Mesendoderm (in vitro differentiated cells): ENCODE measurements at regions not wholly inside any gene's neighbourhood (a gene's known extent, or its start where the extent isn't known, plus 50 kb on each side); places are given as distances from the start of the nearest gene placed in this dataset.

Experiments used
- DNase-seq: peaks from one replicate; pipeline ENCODE4 v3.0.0; 2013
- H2AK5ac ChIP-seq: 2 replicates; pipeline ENCODE4 v1.6.1; 2013; ENCODE audit warnings: low read length, inconsistent platforms
- H2BK120ac ChIP-seq: 2 replicates; pipeline ENCODE4 v1.6.1; 2013; ENCODE audit warnings: low read depth, mild to moderate bottlenecking, low read length, moderate library complexity, mixed read lengths
- H2BK15ac ChIP-seq: replicated peaks from 2 replicates; pipeline ENCODE4 v1.6.1; 2013; ENCODE audit warnings: low read depth, mild to moderate bottlenecking, moderate library complexity
- H2BK5ac ChIP-seq: 2 replicates; pipeline ENCODE4 v1.6.1; 2013; ENCODE audit warnings: low read length, inconsistent platforms
- H3K18ac ChIP-seq: 2 replicates; pipeline ENCODE4 v1.6.1; 2013; ENCODE audit warnings: mild to moderate bottlenecking, low read length, mixed read lengths
- H3K23ac ChIP-seq: one replicate; pipeline ENCODE4 v1.6.1; 2013; ENCODE audit warnings: low read length
- H3K27ac ChIP-seq: 2 replicates; pipeline ENCODE4 v1.5.1; 2013; ENCODE audit warnings: low read depth, mild to moderate bottlenecking, inconsistent platforms, low read length, moderate library complexity
- H3K27me3 ChIP-seq: 2 replicates; pipeline ENCODE4 v1.6.1; 2013; ENCODE audit warnings: low read length, control low read depth, mild to moderate bottlenecking, inconsistent platforms; ENCODE audit not compliant: insufficient read depth, poor library complexity
- H3K36me3 ChIP-seq: 2 replicates; pipeline ENCODE4 v1.6.1; 2013; ENCODE audit warnings: low read length, inconsistent platforms; ENCODE audit not compliant: control insufficient read depth, insufficient read depth
- H3K4ac ChIP-seq: one replicate; pipeline ENCODE4 v1.6.1; 2013; ENCODE audit warnings: low read depth, mild to moderate bottlenecking, low read length, moderate library complexity
- H3K4me1 ChIP-seq: 2 replicates; pipeline ENCODE4 v1.6.1; 2013; ENCODE audit warnings: low read depth, low read length, inconsistent platforms; ENCODE audit not compliant: control insufficient read depth
- H3K4me2 ChIP-seq: 2 replicates; pipeline ENCODE4 v1.6.1; 2013; ENCODE audit warnings: low read length
- H3K4me3 ChIP-seq: 2 replicates; pipeline ENCODE4 v1.5.1; 2013; ENCODE audit warnings: mild to moderate bottlenecking, low read length
- H3K56ac ChIP-seq: one replicate; pipeline ENCODE4 v1.6.1; 2013; ENCODE audit warnings: low read length
- H3K79me1 ChIP-seq: 2 replicates; pipeline ENCODE4 v1.6.1; 2013; ENCODE audit warnings: low read length, inconsistent platforms
- H3K79me2 ChIP-seq: 2 replicates; pipeline ENCODE4 v1.6.1; 2013; ENCODE audit warnings: mild to moderate bottlenecking, low read length; ENCODE audit not compliant: control insufficient read depth, insufficient read depth
- H3K9ac ChIP-seq: 2 replicates; pipeline ENCODE4 v1.6.1; 2013; ENCODE audit warnings: low read length, inconsistent platforms
- H4K5ac ChIP-seq: one replicate; pipeline ENCODE4 v1.6.1; 2013; ENCODE audit warnings: low read length
- H4K8ac ChIP-seq: one replicate; pipeline ENCODE4 v1.6.1; 2013; ENCODE audit warnings: low read depth, mild to moderate bottlenecking, control low read depth, low read length, moderate library complexity
- WGBS: extraction: QIAGEN DNeasy Blood & Tissue Kit; methylation state at CpG from one replicate; pipeline ENCODE4 v1.1.7; 2013; ENCODE audit warnings: low lambda C conversion rate, missing lambda C conversion rate; ENCODE audit not compliant: insufficient coverage; ENCODE audit errors: extremely low coverage; 5-methylcytosine and 5-hydroxymethylcytosine counted together

GRCh38 chr6:68447112-68447511 is 188.0 kb upstream of the ADGRB3 start:
- Histone ChIP-seq H4K5ac (no peak overlapping the region), H3K79me1 (no peaks in the 10 kb centered on the region), H3K9ac (no peak overlapping the region), H2AK5ac (no peak overlapping the region), H3K36me3 (no peaks in the 10 kb centered on the region), H3K4me2 (no peak overlapping the region), H3K56ac (no peak overlapping the region), H3K27me3 (no peaks in the 10 kb centered on the region), H3K4me3 (no peak overlapping the region), H2BK5ac (no peak overlapping the region), H2BK15ac (no peak overlapping the region), H3K27ac (no peak overlapping the region), H2BK120ac (no peak overlapping the region), H3K18ac (no peak overlapping the region), H3K4ac (no peak overlapping the region), H4K8ac (no peak overlapping the region), H3K23ac (no peak overlapping the region), H3K4me1 (no peaks in the 10 kb centered on the region), H3K79me2 (no peaks in the 10 kb centered on the region)
- peak; percentile 32 for DNase-seq
- no CpG with 5 or more reads among the region's 4 CpGs for WGBS

DNA sequence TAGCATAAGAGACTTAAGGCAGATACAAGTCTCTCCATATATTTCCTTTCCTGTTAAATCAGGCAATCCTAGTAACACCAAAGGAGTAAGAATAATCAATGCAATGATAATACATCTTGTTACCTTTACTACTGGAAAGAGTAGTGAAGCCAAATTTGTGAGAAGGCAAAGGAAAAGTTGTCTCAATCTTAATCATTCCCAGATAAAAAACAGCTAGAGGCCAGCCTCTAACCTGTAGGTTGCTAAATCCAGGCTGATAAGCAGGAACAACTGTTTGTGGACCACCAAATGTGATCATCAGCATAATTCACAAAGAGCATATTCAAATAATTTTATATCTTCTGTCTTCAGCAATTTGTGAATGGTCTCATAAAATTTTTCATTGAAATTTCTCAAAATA is 189.2 kb upstream of the ADGRB3 start:
- H3K4me2 ChIP-seq: no peak overlapping the region
- no peak overlapping the region for H3K9ac ChIP-seq
- H3K4me1 ChIP-seq: no peaks in the 10 kb centered on the region
- no peak overlapping the region for H2BK5ac ChIP-seq
- peak; percentile 74 for DNase-seq
- H3K79me1 ChIP-seq: no peaks in the 10 kb centered on the region
- no peak overlapping the region for H3K56ac ChIP-seq
- H3K4ac ChIP-seq: no peak overlapping the region
- no peaks in the 10 kb centered on the region for H3K27me3 ChIP-seq
- no peak overlapping the region for H4K5ac ChIP-seq
- no peaks in the 10 kb centered on the region for H3K79me2 ChIP-seq
- no peak overlapping the region for H3K23ac ChIP-seq
- H3K27ac ChIP-seq: no peak overlapping the region
- no peak overlapping the region for H3K18ac ChIP-seq
- H2AK5ac ChIP-seq: no peak overlapping the region
- no peak overlapping the region for H2BK120ac ChIP-seq
- H3K4me3 ChIP-seq: no peak overlapping the region
- H3K36me3 ChIP-seq: no peaks in the 10 kb centered on the region
- no peak overlapping the region for H4K8ac ChIP-seq
- no peak overlapping the region for H2BK15ac ChIP-seq

GRCh38 chr6:68443704-68444103 is 191.4 kb upstream of the ADGRB3 start:
- Histone ChIP-seq H3K4me3 (no peak overlapping the region), H3K4me1 (no peaks in the 10 kb centered on the region), H3K56ac (no peak overlapping the region), H3K4me2 (no peak overlapping the region), H3K36me3 (no peaks in the 10 kb centered on the region), H3K27ac (no peak overlapping the region), H2BK15ac (no peak overlapping the region), H3K79me2 (no peaks in the 10 kb centered on the region), H3K4ac (no peak overlapping the region), H3K23ac (no peak overlapping the region), H3K9ac (no peak overlapping the region), H2BK120ac (no peak overlapping the region), H4K8ac (no peak overlapping the region), H3K27me3 (no peaks in the 10 kb centered on the region), H2AK5ac (no peak overlapping the region), H2BK5ac (no peak overlapping the region), H3K18ac (no peak overlapping the region), H3K79me1 (no peaks in the 10 kb centered on the region), H4K5ac (no peak overlapping the region)
- DNase-seq: no peak

GRCh38 chr6:68427630-68428029 is 207.5 kb upstream of the ADGRB3 start:
- no peak overlapping the region for H2BK120ac ChIP-seq
- DNase-seq: no peak
- H3K23ac ChIP-seq: no peak overlapping the region
- H4K8ac ChIP-seq: no peak overlapping the region
- no peaks in the 10 kb centered on the region for H3K79me1 ChIP-seq
- H2AK5ac ChIP-seq: no peak overlapping the region
- H2BK15ac ChIP-seq: no peak overlapping the region
- no peak overlapping the region for H3K4me3 ChIP-seq
- no peak overlapping the region for H3K56ac ChIP-seq
- H3K27ac ChIP-seq: no peak overlapping the region
- H3K4me2 ChIP-seq: no peak overlapping the region
- no peaks in the 10 kb centered on the region for H3K79me2 ChIP-seq
- H4K5ac ChIP-seq: no peak overlapping the region
- no peaks in the 10 kb centered on the region for H3K27me3 ChIP-seq
- H3K9ac ChIP-seq: no peak overlapping the region
- no peaks in the 10 kb centered on the region for H3K36me3 ChIP-seq
- no peak overlapping the region for H3K4ac ChIP-seq
- H3K4me1 ChIP-seq: no peaks in the 10 kb centered on the region
- no peak overlapping the region for H3K18ac ChIP-seq
- no peak overlapping the region for H2BK5ac ChIP-seq

- Histone ChIP-seq H3K23ac (no peak overlapping the region), H2AK5ac (no peak overlapping the region), H3K4me2 (no peak overlapping the region), H3K27me3 (no peaks in the 10 kb centered on the region), H3K9ac (no peak overlapping the region), H3K79me2 (no peaks in the 10 kb centered on the region), H3K27ac (no peak overlapping the region), H3K4me1 (no peaks in the 10 kb centered on the region), H2BK120ac (no peak overlapping the region), H3K4ac (no peak overlapping the region), H3K36me3 (no peaks in the 10 kb centered on the region), H2BK15ac (no peak overlapping the region), H3K79me1 (no peaks in the 10 kb centered on the region), H4K8ac (no peak overlapping the region), H3K18ac (no peak overlapping the region), H2BK5ac (no peak overlapping the region), H3K4me3 (no peak overlapping the region), H3K56ac (no peak overlapping the region), H4K5ac (no peak overlapping the region)
- DNase-seq: no peak
- WGBS: no CpG with 5 or more reads among the region's 2 CpGs
Measured at GRCh38 chr6:68410021-68410420, 225.1 kb upstream of the ADGRB3 start.

- H3K79me2 ChIP-seq: no peaks in the 10 kb centered on the region
- no peak overlapping the region for H4K5ac ChIP-seq
- no peaks in the 10 kb centered on the region for H3K27me3 ChIP-seq
- H2BK120ac ChIP-seq: no peak overlapping the region
- no peak overlapping the region for H2BK5ac ChIP-seq
- H3K9ac ChIP-seq: no peak overlapping the region
- H3K56ac ChIP-seq: no peak overlapping the region
- peak; percentile 6 for DNase-seq
- H3K4ac ChIP-seq: no peak overlapping the region
- H3K79me1 ChIP-seq: no peaks in the 10 kb centered on the region
- H2BK15ac ChIP-seq: no peak overlapping the region
- H3K18ac ChIP-seq: no peak overlapping the region
- no peak overlapping the region for H3K27ac ChIP-seq
- H3K4me1 ChIP-seq: no peaks in the 10 kb centered on the region
- H2AK5ac ChIP-seq: no peak overlapping the region
- H3K4me3 ChIP-seq: no peak overlapping the region
- no CpG with 5 or more reads among the region's 2 CpGs for WGBS
- no peak overlapping the region for H3K23ac ChIP-seq
- no peak overlapping the region for H4K8ac ChIP-seq
- H3K4me2 ChIP-seq: no peak overlapping the region
- H3K36me3 ChIP-seq: no peaks in the 10 kb centered on the region
Measured at GRCh38 chr6:68400396-68400795, 234.7 kb upstream of the ADGRB3 start.
